ENCODE measurements at regions not wholly inside any gene's neighbourhood (a gene's known extent, or its start where the extent isn't known, plus 50 kb on each side); places are given as distances from the start of the nearest gene placed in this dataset.
"Not testable (repeated sequence)": the region's sequence is repeated elsewhere in the genome, so short reads cannot be mapped to it uniquely, and the experiment has no call there.

GRCh38 chr6:165008971-165009370 lies 300.4 kb downstream of the C6orf118 start:
- H3K4me1 ChIP-seq (ENCODE audit: insufficient read depth, low read length) = peaks cover 9% of the 10 kb centered on the region
- H2AFZ ChIP-seq (ENCODE audit: low read depth, low read length) = no peak overlapping the region
- no peak overlapping the region for H3K4me3 ChIP-seq (ENCODE audit: low read length)
- H3K9me3 ChIP-seq (ENCODE audit: low read length) = peaks cover 1% of the 10 kb centered on the region
- H3K27me3 ChIP-seq (ENCODE audit: insufficient read depth, low read length) = no peaks in the 10 kb centered on the region
- H3K36me3 ChIP-seq (ENCODE audit: insufficient read depth, low read length) = no peaks in the 10 kb centered on the region

GRCh38 chr6:165002866-165003265 lies 306.5 kb downstream of the C6orf118 start:
- Histone ChIP-seq H2AFZ (ENCODE audit: low read depth, low read length) (no peak overlapping the region), H3K36me3 (ENCODE audit: insufficient read depth, low read length) (no peaks in the 10 kb centered on the region), H3K27me3 (ENCODE audit: insufficient read depth, low read length) (no peaks in the 10 kb centered on the region), H3K9me3 (ENCODE audit: low read length) (no peaks in the 10 kb centered on the region), H3K4me3 (ENCODE audit: low read length) (no peak overlapping the region), H3K4me1 (ENCODE audit: insufficient read depth, low read length) (no peaks in the 10 kb centered on the region)

- H3K4me1 ChIP-seq (ENCODE audit: insufficient read depth, low read length) = no peaks in the 10 kb centered on the region
These were observed 307.0 kb downstream of the C6orf118 start for GRCh38 chr6:165002358-165002757.

GRCh38 chr6:165001502-165002157 lies 307.8 kb downstream of the C6orf118 start:
- Histone ChIP-seq H3K9me3 (ENCODE audit: low read length) (no peaks in the 10 kb centered on the region), H3K27me3 (ENCODE audit: insufficient read depth, low read length) (no peaks in the 10 kb centered on the region), H3K4me3 (ENCODE audit: low read length) (no peak overlapping the region), H3K36me3 (ENCODE audit: insufficient read depth, low read length) (no peaks in the 10 kb centered on the region), H2AFZ (ENCODE audit: low read depth, low read length) (no peak overlapping the region), H3K4me1 (ENCODE audit: insufficient read depth, low read length) (no peaks in the 10 kb centered on the region)

More at GRCh38 chr6:165002358-165002757, 307.0 kb downstream of the C6orf118 start:
- Histone ChIP-seq H3K4me3 (ENCODE audit: low read length) (no peak overlapping the region), H3K27me3 (ENCODE audit: insufficient read depth, low read length) (no peaks in the 10 kb centered on the region), H3K9me3 (ENCODE audit: low read length) (no peaks in the 10 kb centered on the region), H3K36me3 (ENCODE audit: insufficient read depth, low read length) (no peaks in the 10 kb centered on the region), H2AFZ (ENCODE audit: low read depth, low read length) (no peak overlapping the region)

- no peaks in the 10 kb centered on the region for H3K9me3 ChIP-seq (ENCODE audit: low read length)
- H3K36me3 ChIP-seq (ENCODE audit: insufficient read depth, low read length) = no peaks in the 10 kb centered on the region
- no peaks in the 10 kb centered on the region for H3K4me1 ChIP-seq (ENCODE audit: insufficient read depth, low read length)
- H3K27me3 ChIP-seq (ENCODE audit: insufficient read depth, low read length) = no peaks in the 10 kb centered on the region
- H3K4me3 ChIP-seq (ENCODE audit: low read length) = no peak overlapping the region
- no peak overlapping the region for H2AFZ ChIP-seq (ENCODE audit: low read depth, low read length)
These were observed 311.1 kb downstream of the C6orf118 start for GRCh38 chr6:164998297-164998696.

GRCh38 chr6:164996838-164997237 lies 312.6 kb downstream of the C6orf118 start:
- H2AFZ ChIP-seq (ENCODE audit: low read depth, low read length) = no peak overlapping the region
- no peaks in the 10 kb centered on the region for H3K9me3 ChIP-seq (ENCODE audit: low read length)
- no peaks in the 10 kb centered on the region for H3K27me3 ChIP-seq (ENCODE audit: insufficient read depth, low read length)
- H3K36me3 ChIP-seq (ENCODE audit: insufficient read depth, low read length) = no peaks in the 10 kb centered on the region
- no peak overlapping the region for H3K4me3 ChIP-seq (ENCODE audit: low read length)
- no peaks in the 10 kb centered on the region for H3K4me1 ChIP-seq (ENCODE audit: insufficient read depth, low read length)

- Histone ChIP-seq H3K4me3 (ENCODE audit: low read length) (no peak overlapping the region), H3K9me3 (ENCODE audit: low read length) (no peaks in the 10 kb centered on the region), H3K27me3 (ENCODE audit: insufficient read depth, low read length) (no peaks in the 10 kb centered on the region), H3K36me3 (ENCODE audit: insufficient read depth, low read length) (no peaks in the 10 kb centered on the region), H3K4me1 (ENCODE audit: insufficient read depth, low read length) (no peaks in the 10 kb centered on the region), H2AFZ (ENCODE audit: low read depth, low read length) (no peak overlapping the region)
These were observed 317.8 kb downstream of the C6orf118 start for GRCh38 chr6:164991573-164991972.

GRCh38 chr6:164990901-164991300 lies 318.5 kb downstream of the C6orf118 start:
- H3K27me3 ChIP-seq (ENCODE audit: insufficient read depth, low read length) = no peaks in the 10 kb centered on the region
- no peaks in the 10 kb centered on the region for H3K4me1 ChIP-seq (ENCODE audit: insufficient read depth, low read length)
- no peak overlapping the region for H3K4me3 ChIP-seq (ENCODE audit: low read length)
- no peak overlapping the region for H2AFZ ChIP-seq (ENCODE audit: low read depth, low read length)
- no peaks in the 10 kb centered on the region for H3K9me3 ChIP-seq (ENCODE audit: low read length)
- H3K36me3 ChIP-seq (ENCODE audit: insufficient read depth, low read length) = no peaks in the 10 kb centered on the region

GRCh38 chr6:164982389-164982788 lies 327.0 kb downstream of the C6orf118 start:
- no peaks in the 10 kb centered on the region for H3K36me3 ChIP-seq (ENCODE audit: insufficient read depth, low read length)
- no peaks in the 10 kb centered on the region for H3K4me1 ChIP-seq (ENCODE audit: insufficient read depth, low read length)
- H3K27me3 ChIP-seq (ENCODE audit: insufficient read depth, low read length) = no peaks in the 10 kb centered on the region
- no peak overlapping the region for H3K4me3 ChIP-seq (ENCODE audit: low read length)
- no peak overlapping the region for H2AFZ ChIP-seq (ENCODE audit: low read depth, low read length)
- H3K9me3 ChIP-seq (ENCODE audit: low read length) = no peaks in the 10 kb centered on the region

- Histone ChIP-seq H3K4me1 (ENCODE audit: insufficient read depth, low read length) (no peaks in the 10 kb centered on the region), H3K9me3 (ENCODE audit: low read length) (peaks cover 3% of the 10 kb centered on the region), H3K4me3 (ENCODE audit: low read length) (no peak overlapping the region), H3K27me3 (ENCODE audit: insufficient read depth, low read length) (no peaks in the 10 kb centered on the region), H2AFZ (ENCODE audit: low read depth, low read length) (peak overlapping the region; percentile 16), H3K36me3 (ENCODE audit: insufficient read depth, low read length) (no peaks in the 10 kb centered on the region)
These were observed 342.3 kb downstream of the C6orf118 start for GRCh38 chr6:164967102-164967501.

GRCh38 chr6:164962805-164963204 lies 346.6 kb downstream of the C6orf118 start:
- Histone ChIP-seq H3K4me3 (ENCODE audit: low read length) (no peak overlapping the region), H3K9me3 (ENCODE audit: low read length) (peaks cover 3% of the 10 kb centered on the region), H3K4me1 (ENCODE audit: insufficient read depth, low read length) (no peaks in the 10 kb centered on the region), H3K27me3 (ENCODE audit: insufficient read depth, low read length) (no peaks in the 10 kb centered on the region), H3K36me3 (ENCODE audit: insufficient read depth, low read length) (no peaks in the 10 kb centered on the region), H2AFZ (ENCODE audit: low read depth, low read length) (no peak overlapping the region)

GRCh38 chr6:164947164-164947563 lies 362.2 kb downstream of the C6orf118 start:
- H3K4me1 ChIP-seq (ENCODE audit: insufficient read depth, low read length) = peaks cover 4% of the 10 kb centered on the region

GRCh38 chr6:164942271-164942670 lies 367.1 kb downstream of the C6orf118 start:
- Histone ChIP-seq H3K9me3 (ENCODE audit: low read length) (no peaks in the 10 kb centered on the region), H3K4me3 (ENCODE audit: low read length) (no peak overlapping the region), H3K36me3 (ENCODE audit: insufficient read depth, low read length) (no peaks in the 10 kb centered on the region), H2AFZ (ENCODE audit: low read depth, low read length) (no peak overlapping the region), H3K27me3 (ENCODE audit: insufficient read depth, low read length) (no peaks in the 10 kb centered on the region), H3K4me1 (ENCODE audit: insufficient read depth, low read length) (peaks cover 4% of the 10 kb centered on the region)

More at GRCh38 chr6:164947164-164947563, 362.2 kb downstream of the C6orf118 start:
- H2AFZ ChIP-seq (ENCODE audit: low read depth, low read length) = no peak overlapping the region
- H3K27me3 ChIP-seq (ENCODE audit: insufficient read depth, low read length) = no peaks in the 10 kb centered on the region
- no peak overlapping the region for H3K4me3 ChIP-seq (ENCODE audit: low read length)
- H3K9me3 ChIP-seq (ENCODE audit: low read length) = no peaks in the 10 kb centered on the region
- no peaks in the 10 kb centered on the region for H3K36me3 ChIP-seq (ENCODE audit: insufficient read depth, low read length)

GRCh38 chr6:164933238-164933794 lies 376.1 kb downstream of the C6orf118 start:
- H3K36me3 ChIP-seq (ENCODE audit: insufficient read depth, low read length); H3K4me3 ChIP-seq (ENCODE audit: low read length); H3K9me3 ChIP-seq (ENCODE audit: low read length); H3K27me3 ChIP-seq (ENCODE audit: insufficient read depth, low read length); H2AFZ ChIP-seq (ENCODE audit: low read depth, low read length): not testable (repeated sequence)
- H3K4me1 ChIP-seq (ENCODE audit: insufficient read depth, low read length) = peaks cover 11% of the 10 kb centered on the region

All from neuron (in vitro differentiated cells).